ENCODE measurements at regions not wholly inside any gene's neighbourhood (a gene's known extent, or its start where the extent isn't known, plus 50 kb on each side); places are given as distances from the start of the nearest gene placed in this dataset.

DNA sequence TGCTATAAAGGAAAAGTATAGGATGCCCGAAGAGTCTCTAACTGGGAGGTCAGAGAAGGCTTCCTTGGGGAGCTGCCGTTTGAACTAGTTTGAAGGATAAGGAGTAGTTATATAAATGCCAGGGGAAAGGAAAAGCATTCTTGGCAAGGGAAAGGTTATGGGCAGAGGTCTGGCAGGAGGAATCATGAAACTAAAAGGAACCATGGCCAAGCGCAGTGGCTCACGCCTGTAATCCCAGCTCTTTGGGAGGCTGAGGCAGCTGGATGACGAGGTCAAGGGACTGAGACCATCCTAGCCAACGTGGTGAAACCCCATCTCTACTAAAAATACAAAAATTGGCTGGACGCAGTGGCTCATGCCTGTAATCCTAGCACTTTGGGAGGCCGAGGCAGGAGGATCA, 66.8 kb upstream of the EPCAM start:
- TF ChIP-seq, protein P1, sequence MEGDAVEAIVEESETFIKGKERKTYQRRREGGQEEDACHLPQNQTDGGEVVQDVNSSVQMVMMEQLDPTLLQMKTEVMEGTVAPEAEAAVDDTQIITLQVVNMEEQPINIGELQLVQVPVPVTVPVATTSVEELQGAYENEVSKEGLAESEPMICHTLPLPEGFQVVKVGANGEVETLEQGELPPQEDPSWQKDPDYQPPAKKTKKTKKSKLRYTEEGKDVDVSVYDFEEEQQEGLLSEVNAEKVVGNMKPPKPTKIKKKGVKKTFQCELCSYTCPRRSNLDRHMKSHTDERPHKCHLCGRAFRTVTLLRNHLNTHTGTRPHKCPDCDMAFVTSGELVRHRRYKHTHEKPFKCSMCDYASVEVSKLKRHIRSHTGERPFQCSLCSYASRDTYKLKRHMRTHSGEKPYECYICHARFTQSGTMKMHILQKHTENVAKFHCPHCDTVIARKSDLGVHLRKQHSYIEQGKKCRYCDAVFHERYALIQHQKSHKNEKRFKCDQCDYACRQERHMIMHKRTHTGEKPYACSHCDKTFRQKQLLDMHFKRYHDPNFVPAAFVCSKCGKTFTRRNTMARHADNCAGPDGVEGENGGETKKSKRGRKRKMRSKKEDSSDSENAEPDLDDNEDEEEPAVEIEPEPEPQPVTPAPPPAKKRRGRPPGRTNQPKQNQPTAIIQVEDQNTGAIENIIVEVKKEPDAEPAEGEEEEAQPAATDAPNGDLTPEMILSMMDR (IDR thresholded peaks at IDR 0.05; ENCODE audit: extremely low read depth in 1 of 2, insufficient read depth in 1 of 2, low read depth in 1 of 2, low read length in 2 of 2) = no peak
- TF ChIP-seq POLR2A (IDR thresholded peaks at IDR 0.05; ENCODE audit: low read depth, low read length) (no peak), EZH2 (IDR thresholded peaks at IDR 0.05; ENCODE audit: borderline replicate concordance, low read depth, low read length, severe bottlenecking) (no peak), POLR2AphosphoS5 (IDR thresholded peaks at IDR 0.05; ENCODE audit: insufficient read depth, low read depth, low read length) (no peak), FOS (IDR thresholded peaks at IDR 0.05; ENCODE audit: borderline replicate concordance, insufficient read depth, low read length) (no peak), JUN (IDR thresholded peaks at IDR 0.05; ENCODE audit: borderline replicate concordance, insufficient read depth, insufficient read length, low read depth) (no peak), MYC (IDR thresholded peaks at IDR 0.05; ENCODE audit: low read depth, low read length) (no peak)
- TF ChIP-seq, protein P2, sequence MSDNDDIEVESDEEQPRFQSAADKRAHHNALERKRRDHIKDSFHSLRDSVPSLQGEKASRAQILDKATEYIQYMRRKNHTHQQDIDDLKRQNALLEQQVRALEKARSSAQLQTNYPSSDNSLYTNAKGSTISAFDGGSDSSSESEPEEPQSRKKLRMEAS (IDR thresholded peaks at IDR 0.05; ENCODE audit: insufficient read depth, insufficient read length) = no peak
